ENCODE measurements at regions not wholly inside any gene's neighbourhood (a gene's known extent, or its start where the extent isn't known, plus 50 kb on each side); places are given as distances from the start of the nearest gene placed in this dataset.

- DNase-seq (ENCODE audit: low read depth) = no peak
- H3K4me3 ChIP-seq (ENCODE audit: low read length) = no peak overlapping the region
- TF ChIP-seq CTCF (IDR thresholded peaks at IDR 0.05; ENCODE audit: insufficient read depth, low read depth, low read length, missing control alignments) = no peak
Observed at GRCh38 chr5:115381911-115382662, 85.6 kb upstream of the CCDC112 start.

- DNase-seq (ENCODE audit: low read depth) = peak; percentile 86
- TF ChIP-seq CTCF (IDR thresholded peaks at IDR 0.05; ENCODE audit: insufficient read depth, low read depth, low read length, missing control alignments) = no peak
- no peak overlapping the region for H3K4me3 ChIP-seq (ENCODE audit: low read length)
Observed at GRCh38 chr5:115379622-115380344, 83.3 kb upstream of the CCDC112 start.

GRCh38 chr5:115378754-115379153 lies 82.3 kb upstream of the CCDC112 start:
- no peak for TF ChIP-seq CTCF (IDR thresholded peaks at IDR 0.05; ENCODE audit: insufficient read depth, low read depth, low read length, missing control alignments)
- no peak for DNase-seq (ENCODE audit: low read depth)
- no peak overlapping the region for H3K4me3 ChIP-seq (ENCODE audit: low read length)

GRCh38 chr5:115377468-115378217 lies 81.2 kb upstream of the CCDC112 start:
- DNase-seq (ENCODE audit: low read depth) = peak; percentile 82
- no peak overlapping the region for H3K4me3 ChIP-seq (ENCODE audit: low read length)
- TF ChIP-seq CTCF (IDR thresholded peaks at IDR 0.05; ENCODE audit: insufficient read depth, low read depth, low read length, missing control alignments) = peak; percentile 18

GRCh38 chr5:115375893-115376292 lies 79.4 kb upstream of the CCDC112 start:
- TF ChIP-seq CTCF (IDR thresholded peaks at IDR 0.05; ENCODE audit: insufficient read depth, low read depth, low read length, missing control alignments) = no peak

GRCh38 chr5:115374057-115374775 lies 77.8 kb upstream of the CCDC112 start:
- peak; percentile 31 for DNase-seq (ENCODE audit: low read depth)
- no peak overlapping the region for H3K4me3 ChIP-seq (ENCODE audit: low read length)
- peak; percentile 45 for TF ChIP-seq CTCF (IDR thresholded peaks at IDR 0.05; ENCODE audit: insufficient read depth, low read depth, low read length, missing control alignments)

More at GRCh38 chr5:115375893-115376292, 79.4 kb upstream of the CCDC112 start:
- DNase-seq (ENCODE audit: low read depth) = no peak
- no peak overlapping the region for H3K4me3 ChIP-seq (ENCODE audit: low read length)

All from epithelial cell of esophagus (primary cell).